ENCODE measurements at regions not wholly inside any gene's neighbourhood (a gene's known extent, or its start where the extent isn't known, plus 50 kb on each side); places are given as distances from the start of the nearest gene placed in this dataset.
A peak's percentile ranks its signal among the peaks of the same experiment; 100 is the strongest.

DNA sequence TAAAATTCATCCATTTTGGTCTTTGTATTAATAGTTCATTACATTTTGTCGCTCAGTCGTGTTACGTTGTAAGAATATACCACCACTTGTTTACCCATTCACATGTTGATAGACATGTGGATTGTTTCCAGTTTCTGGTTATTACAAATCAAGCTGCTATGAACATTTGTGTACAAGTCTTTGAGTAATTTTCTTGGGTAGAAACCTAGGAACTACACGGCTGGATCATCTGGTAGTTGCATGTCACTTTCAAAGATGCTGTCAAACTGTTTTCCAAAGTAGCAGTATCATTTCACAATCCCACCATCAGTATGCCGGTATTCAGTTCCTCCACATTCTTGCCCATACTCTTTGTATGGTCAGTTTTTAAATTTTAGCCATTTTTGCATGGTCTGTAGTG is 98.0 kb downstream of the GASK1B start:
- DNase-seq (ENCODE audit: low read depth): no peak
- no peak overlapping the region for H3K4me3 ChIP-seq (replicated peaks; ENCODE audit: low read depth, low read length)
- TF ChIP-seq CTCF (IDR thresholded peaks at IDR 0.05; ENCODE audit: low read length, missing control alignments): no peak

DNA sequence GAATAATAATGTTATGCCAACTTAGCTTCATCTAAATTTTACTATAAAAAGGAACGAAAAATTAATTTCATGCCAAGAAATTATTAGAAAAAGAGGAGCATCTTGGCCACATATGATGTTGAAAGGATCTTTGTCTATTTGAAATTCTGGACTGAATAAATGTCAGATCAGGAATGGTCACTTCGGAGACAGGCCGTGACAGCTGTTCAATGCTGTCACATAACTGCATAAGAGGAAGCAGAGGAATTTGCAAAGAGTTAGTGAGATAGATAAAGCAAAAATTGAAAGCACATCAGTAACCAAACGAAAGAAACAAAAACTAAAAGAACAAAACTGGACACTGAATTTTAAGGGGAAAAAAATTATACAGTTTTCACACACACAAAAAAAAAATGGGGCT is 100.9 kb downstream of the GASK1B start:
- no peak for TF ChIP-seq CTCF (IDR thresholded peaks at IDR 0.05; ENCODE audit: low read length, missing control alignments)
- DNase-seq (ENCODE audit: low read depth): no peak
- no peak overlapping the region for H3K4me3 ChIP-seq (replicated peaks; ENCODE audit: low read depth, low read length)

DNA sequence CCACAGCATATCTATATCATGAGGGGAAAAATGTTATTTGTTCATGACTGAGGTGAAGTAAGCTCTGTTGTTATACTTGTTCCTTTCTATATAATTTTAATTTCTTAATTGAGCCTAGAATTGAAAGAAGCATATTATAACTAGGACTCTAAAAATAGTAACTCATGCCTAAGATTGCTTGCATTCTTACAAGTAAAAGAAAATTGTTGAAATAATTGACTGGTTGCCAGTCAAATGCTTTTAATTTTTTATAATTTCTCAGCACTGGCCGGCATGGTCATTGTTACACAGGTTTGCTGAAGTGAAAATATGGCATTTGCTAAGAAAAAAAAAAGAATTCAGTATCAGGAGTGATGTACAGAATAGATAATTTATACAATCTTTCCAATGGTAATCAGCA is 104.8 kb downstream of the GASK1B start:
- TF ChIP-seq CTCF (IDR thresholded peaks at IDR 0.05; ENCODE audit: low read length, missing control alignments): no peak
- DNase-seq (ENCODE audit: low read depth): peak; percentile 50
- no peak overlapping the region for H3K4me3 ChIP-seq (replicated peaks; ENCODE audit: low read depth, low read length)

- DNase-seq (ENCODE audit: low read depth): no peak
- TF ChIP-seq CTCF (IDR thresholded peaks at IDR 0.05; ENCODE audit: low read length, missing control alignments): no peak
- H3K4me3 ChIP-seq (replicated peaks; ENCODE audit: low read depth, low read length): no peak overlapping the region
Measured at GRCh38 chr4:158067646-158068045, 105.2 kb downstream of the GASK1B start.

- DNase-seq (ENCODE audit: low read depth): peak; percentile 53
Measured at GRCh38 chr4:158065603-158066002, 107.2 kb downstream of the GASK1B start.

DNA sequence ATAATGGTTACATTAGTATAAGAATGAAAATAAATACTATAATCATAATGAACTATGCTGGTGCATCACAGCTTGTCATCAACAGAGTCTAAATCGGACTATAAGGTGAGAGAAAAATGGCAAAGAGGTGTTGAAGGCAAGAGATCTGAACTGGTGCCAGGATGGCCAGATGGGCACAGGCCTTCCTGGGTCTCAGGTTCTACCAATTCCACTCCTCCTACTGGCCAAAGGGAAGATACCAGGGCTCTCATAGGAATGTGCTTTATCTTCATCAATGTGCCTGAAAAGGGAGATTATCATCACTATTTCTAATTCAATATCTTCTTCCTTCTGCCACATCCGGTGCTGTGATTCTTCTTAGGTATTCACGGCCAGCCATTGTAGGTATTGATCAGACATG is 107.6 kb downstream of the GASK1B start:
- peak; percentile 10 for TF ChIP-seq CTCF (IDR thresholded peaks at IDR 0.05; ENCODE audit: low read length, missing control alignments)
- H3K4me3 ChIP-seq (replicated peaks; ENCODE audit: low read depth, low read length): no peak overlapping the region
- no peak for DNase-seq (ENCODE audit: low read depth)

More at GRCh38 chr4:158065603-158066002, 107.2 kb downstream of the GASK1B start:
- H3K4me3 ChIP-seq (replicated peaks; ENCODE audit: low read depth, low read length): no peak overlapping the region
- TF ChIP-seq CTCF (IDR thresholded peaks at IDR 0.05; ENCODE audit: low read length, missing control alignments): no peak

DNA sequence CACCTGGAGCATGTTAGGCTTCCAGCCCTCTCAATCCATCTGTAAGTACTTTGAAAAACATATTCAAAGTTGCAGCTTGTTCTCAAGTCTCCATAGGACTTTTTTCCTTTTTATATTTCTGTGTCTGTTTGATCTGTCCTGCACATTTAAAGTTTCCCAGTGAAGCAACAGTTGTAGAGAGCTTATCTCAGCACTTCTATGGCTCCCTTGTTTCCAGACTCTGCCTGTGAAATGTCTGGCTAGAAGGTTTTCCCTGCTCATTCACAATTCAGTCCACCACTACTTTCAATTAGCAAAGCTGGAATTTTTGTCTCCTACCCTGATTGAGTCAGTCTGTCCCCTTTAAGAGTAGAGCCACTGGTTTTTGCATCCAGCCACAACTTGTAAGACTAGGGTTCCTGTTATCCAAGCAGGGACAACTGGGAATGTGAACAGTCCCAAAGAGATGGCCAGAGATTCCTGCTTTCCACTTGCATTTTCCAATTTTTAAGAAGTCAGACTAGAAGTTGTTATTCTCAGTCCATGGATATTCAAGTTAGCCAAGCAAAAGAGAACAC is 116.1 kb downstream of the GASK1B start:
- no peak overlapping the region for H3K4me3 ChIP-seq (replicated peaks; ENCODE audit: low read depth, low read length)
- no peak for DNase-seq (ENCODE audit: low read depth)
- TF ChIP-seq CTCF (IDR thresholded peaks at IDR 0.05; ENCODE audit: low read length, missing control alignments): no peak

Measured in fibroblast of pulmonary artery (primary cell).